GM23338 (cell line): ENCODE measurements at regions not wholly inside any gene's neighbourhood (a gene's known extent, or its start where the extent isn't known, plus 50 kb on each side); places are given as distances from the start of the nearest gene placed in this dataset.

Experiments used
- EZH2 ChIP-seq: fragments of 200-600 bp; sonication (generic); IDR thresholded peaks from one replicate; pipeline ENCODE4 v1.8.0; 2017; ENCODE audit warnings: antibody characterized with exemption, mild to moderate bottlenecking, low read depth; ENCODE audit not compliant: unreplicated experiment
- POLR2AphosphoS5 ChIP-seq: IDR thresholded peaks from 2 replicates; pipeline ENCODE4 v1.6.1; 2016; ENCODE audit warnings: antibody characterized with exemption, low read depth
- TF ChIP-seq, protein P1 (sequence below), 2 experiments: fragments of 200-600 bp in 1 of 2; sonication (generic) in 1 of 2; conservative IDR thresholded peaks; 2 replicates each; pipeline versions ENCODE4 v1.5.1 to v1.6.1; 2016 to 2017; ENCODE audit warnings: antibody characterized with exemption in 2 of 2, low read depth in 2 of 2, mild to moderate bottlenecking in 2 of 2, moderate library complexity in 1 of 2
- TF ChIP-seq, protein P2 (sequence below): IDR thresholded peaks from one replicate; pipeline ENCODE4 v1.6.1; 2018; ENCODE audit warnings: antibody characterized with exemption; ENCODE audit not compliant: unreplicated experiment
- TF ChIP-seq, protein P3 (sequence below): fragments of 250-450 bp; sonication (Bioruptor Pico); IDR thresholded peaks from 2 replicates; pipeline ENCODE4 v1.5.0; 2020; ENCODE audit warnings: mild to moderate bottlenecking, moderate library complexity

DNA sequence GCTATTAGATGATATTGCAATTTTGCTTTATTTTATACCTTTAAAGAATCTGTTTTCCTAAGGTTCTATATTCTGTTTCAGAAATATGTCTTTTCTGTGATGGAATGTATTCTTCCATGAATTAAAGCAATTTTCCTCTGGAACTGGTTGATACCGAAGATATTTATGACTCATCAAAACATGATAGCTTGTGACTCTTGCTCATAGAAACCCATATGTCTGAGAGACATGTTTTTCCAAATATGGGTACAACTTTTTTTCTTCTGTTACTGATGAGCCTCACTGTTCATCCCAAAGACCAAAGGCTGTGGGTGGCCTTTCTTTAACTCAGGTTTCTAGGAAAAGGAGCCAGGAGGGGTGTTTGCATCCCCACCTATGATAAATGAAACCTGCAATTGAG is 126.1 kb upstream of the PAPPA start:
- TF ChIP-seq, protein P1, sequence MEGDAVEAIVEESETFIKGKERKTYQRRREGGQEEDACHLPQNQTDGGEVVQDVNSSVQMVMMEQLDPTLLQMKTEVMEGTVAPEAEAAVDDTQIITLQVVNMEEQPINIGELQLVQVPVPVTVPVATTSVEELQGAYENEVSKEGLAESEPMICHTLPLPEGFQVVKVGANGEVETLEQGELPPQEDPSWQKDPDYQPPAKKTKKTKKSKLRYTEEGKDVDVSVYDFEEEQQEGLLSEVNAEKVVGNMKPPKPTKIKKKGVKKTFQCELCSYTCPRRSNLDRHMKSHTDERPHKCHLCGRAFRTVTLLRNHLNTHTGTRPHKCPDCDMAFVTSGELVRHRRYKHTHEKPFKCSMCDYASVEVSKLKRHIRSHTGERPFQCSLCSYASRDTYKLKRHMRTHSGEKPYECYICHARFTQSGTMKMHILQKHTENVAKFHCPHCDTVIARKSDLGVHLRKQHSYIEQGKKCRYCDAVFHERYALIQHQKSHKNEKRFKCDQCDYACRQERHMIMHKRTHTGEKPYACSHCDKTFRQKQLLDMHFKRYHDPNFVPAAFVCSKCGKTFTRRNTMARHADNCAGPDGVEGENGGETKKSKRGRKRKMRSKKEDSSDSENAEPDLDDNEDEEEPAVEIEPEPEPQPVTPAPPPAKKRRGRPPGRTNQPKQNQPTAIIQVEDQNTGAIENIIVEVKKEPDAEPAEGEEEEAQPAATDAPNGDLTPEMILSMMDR (conservative IDR thresholded peaks at IDR 0.05; ENCODE audit: low read depth in 2 of 2), result no peak
- TF ChIP-seq, protein P2, sequence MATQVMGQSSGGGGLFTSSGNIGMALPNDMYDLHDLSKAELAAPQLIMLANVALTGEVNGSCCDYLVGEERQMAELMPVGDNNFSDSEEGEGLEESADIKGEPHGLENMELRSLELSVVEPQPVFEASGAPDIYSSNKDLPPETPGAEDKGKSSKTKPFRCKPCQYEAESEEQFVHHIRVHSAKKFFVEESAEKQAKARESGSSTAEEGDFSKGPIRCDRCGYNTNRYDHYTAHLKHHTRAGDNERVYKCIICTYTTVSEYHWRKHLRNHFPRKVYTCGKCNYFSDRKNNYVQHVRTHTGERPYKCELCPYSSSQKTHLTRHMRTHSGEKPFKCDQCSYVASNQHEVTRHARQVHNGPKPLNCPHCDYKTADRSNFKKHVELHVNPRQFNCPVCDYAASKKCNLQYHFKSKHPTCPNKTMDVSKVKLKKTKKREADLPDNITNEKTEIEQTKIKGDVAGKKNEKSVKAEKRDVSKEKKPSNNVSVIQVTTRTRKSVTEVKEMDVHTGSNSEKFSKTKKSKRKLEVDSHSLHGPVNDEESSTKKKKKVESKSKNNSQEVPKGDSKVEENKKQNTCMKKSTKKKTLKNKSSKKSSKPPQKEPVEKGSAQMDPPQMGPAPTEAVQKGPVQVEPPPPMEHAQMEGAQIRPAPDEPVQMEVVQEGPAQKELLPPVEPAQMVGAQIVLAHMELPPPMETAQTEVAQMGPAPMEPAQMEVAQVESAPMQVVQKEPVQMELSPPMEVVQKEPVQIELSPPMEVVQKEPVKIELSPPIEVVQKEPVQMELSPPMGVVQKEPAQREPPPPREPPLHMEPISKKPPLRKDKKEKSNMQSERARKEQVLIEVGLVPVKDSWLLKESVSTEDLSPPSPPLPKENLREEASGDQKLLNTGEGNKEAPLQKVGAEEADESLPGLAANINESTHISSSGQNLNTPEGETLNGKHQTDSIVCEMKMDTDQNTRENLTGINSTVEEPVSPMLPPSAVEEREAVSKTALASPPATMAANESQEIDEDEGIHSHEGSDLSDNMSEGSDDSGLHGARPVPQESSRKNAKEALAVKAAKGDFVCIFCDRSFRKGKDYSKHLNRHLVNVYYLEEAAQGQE, result no peak
- TF ChIP-seq POLR2AphosphoS5, result no peak
- TF ChIP-seq EZH2, result no peak
- TF ChIP-seq, protein P3, sequence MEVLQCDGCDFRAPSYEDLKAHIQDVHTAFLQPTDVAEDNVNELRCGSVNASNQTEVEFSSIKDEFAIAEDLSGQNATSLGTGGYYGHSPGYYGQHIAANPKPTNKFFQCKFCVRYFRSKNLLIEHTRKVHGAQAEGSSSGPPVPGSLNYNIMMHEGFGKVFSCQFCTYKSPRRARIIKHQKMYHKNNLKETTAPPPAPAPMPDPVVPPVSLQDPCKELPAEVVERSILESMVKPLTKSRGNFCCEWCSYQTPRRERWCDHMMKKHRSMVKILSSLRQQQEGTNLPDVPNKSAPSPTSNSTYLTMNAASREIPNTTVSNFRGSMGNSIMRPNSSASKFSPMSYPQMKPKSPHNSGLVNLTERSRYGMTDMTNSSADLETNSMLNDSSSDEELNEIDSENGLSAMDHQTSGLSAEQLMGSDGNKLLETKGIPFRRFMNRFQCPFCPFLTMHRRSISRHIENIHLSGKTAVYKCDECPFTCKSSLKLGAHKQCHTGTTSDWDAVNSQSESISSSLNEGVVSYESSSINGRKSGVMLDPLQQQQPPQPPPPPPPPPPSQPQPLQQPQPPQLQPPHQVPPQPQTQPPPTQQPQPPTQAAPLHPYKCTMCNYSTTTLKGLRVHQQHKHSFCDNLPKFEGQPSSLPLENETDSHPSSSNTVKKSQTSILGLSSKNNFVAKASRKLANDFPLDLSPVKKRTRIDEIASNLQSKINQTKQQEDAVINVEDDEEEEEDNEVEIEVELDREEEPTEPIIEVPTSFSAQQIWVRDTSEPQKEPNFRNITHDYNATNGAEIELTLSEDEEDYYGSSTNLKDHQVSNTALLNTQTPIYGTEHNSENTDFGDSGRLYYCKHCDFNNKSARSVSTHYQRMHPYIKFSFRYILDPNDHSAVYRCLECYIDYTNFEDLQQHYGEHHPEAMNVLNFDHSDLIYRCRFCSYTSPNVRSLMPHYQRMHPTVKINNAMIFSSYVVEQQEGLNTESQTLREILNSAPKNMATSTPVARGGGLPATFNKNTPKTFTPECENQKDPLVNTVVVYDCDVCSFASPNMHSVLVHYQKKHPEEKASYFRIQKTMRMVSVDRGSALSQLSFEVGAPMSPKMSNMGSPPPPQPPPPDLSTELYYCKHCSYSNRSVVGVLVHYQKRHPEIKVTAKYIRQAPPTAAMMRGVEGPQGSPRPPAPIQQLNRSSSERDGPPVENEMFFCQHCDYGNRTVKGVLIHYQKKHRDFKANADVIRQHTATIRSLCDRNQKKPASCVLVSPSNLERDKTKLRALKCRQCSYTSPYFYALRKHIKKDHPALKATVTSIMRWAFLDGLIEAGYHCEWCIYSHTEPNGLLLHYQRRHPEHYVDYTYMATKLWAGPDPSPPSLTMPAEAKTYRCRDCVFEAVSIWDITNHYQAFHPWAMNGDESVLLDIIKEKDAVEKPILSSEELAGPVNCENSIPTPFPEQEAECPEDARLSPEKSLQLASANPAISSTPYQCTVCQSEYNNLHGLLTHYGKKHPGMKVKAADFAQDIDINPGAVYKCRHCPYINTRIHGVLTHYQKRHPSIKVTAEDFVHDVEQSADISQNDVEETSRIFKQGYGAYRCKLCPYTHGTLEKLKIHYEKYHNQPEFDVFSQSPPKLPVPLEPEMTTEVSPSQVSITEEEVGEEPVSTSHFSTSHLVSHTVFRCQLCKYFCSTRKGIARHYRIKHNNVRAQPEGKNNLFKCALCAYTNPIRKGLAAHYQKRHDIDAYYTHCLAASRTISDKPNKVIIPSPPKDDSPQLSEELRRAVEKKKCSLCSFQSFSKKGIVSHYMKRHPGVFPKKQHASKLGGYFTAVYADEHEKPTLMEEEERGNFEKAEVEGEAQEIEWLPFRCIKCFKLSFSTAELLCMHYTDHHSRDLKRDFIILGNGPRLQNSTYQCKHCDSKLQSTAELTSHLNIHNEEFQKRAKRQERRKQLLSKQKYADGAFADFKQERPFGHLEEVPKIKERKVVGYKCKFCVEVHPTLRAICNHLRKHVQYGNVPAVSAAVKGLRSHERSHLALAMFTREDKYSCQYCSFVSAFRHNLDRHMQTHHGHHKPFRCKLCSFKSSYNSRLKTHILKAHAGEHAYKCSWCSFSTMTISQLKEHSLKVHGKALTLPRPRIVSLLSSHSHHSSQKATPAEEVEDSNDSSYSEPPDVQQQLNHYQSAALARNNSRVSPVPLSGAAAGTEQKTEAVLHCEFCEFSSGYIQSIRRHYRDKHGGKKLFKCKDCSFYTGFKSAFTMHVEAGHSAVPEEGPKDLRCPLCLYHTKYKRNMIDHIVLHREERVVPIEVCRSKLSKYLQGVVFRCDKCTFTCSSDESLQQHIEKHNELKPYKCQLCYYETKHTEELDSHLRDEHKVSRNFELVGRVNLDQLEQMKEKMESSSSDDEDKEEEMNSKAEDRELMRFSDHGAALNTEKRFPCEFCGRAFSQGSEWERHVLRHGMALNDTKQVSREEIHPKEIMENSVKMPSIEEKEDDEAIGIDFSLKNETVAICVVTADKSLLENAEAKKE (CRISPR knock-in tag), result no peak
